Natural killer cell (primary cell): ENCODE measurements at regions not wholly inside any gene's neighbourhood (a gene's known extent, or its start where the extent isn't known, plus 50 kb on each side); places are given as distances from the start of the nearest gene placed in this dataset.
"Not testable (repeated sequence)": the region's sequence is repeated elsewhere in the genome, so short reads cannot be mapped to it uniquely, and the experiment has no call there.

Experiments used
- ATAC-seq, 3 donors: fragments of 150-1000 bp in 2 of 3; fragments of 200-7000 bp in 1 of 3; cut with Tn5 transposase; 1 replicate in 1 of 3; 2 replicates in 2 of 3; pipeline ENCODE4 v1.10.0; 2021; ENCODE audit warnings: mild to moderate bottlenecking in 2 of 3, moderate library complexity in 2 of 3
- DNase-seq, 2 donors: peaks; one replicate each; pipeline versions ENCODE4 v3.0.0 to v3.0.0-alpha.2; 2013 to 2021; ENCODE audit warnings: mixed read lengths in 1 of 2
- H3K27ac ChIP-seq: one replicate; pipeline ENCODE4 v1.5.1; 2013; ENCODE audit warnings: mild to moderate bottlenecking, low read length
- H3K27me3 ChIP-seq: one replicate; pipeline ENCODE4 v1.6.1; 2013; ENCODE audit warnings: low read length; ENCODE audit not compliant: control insufficient read depth, insufficient read depth
- H3K36me3 ChIP-seq: one replicate; pipeline ENCODE4 v1.6.1; 2013; ENCODE audit warnings: low read length; ENCODE audit not compliant: control insufficient read depth, insufficient read depth
- H3K4me1 ChIP-seq: one replicate; pipeline ENCODE4 v1.6.1; 2013; ENCODE audit warnings: low read length; ENCODE audit not compliant: control insufficient read depth, insufficient read depth
- H3K4me3 ChIP-seq: one replicate; pipeline ENCODE4 v1.5.1; 2013; ENCODE audit warnings: low read length
- H3K9me3 ChIP-seq: one replicate; pipeline ENCODE4 v1.6.1; 2013; ENCODE audit warnings: low read length; ENCODE audit not compliant: control insufficient read depth, insufficient read depth
- H3K27ac Mint-ChIP-seq, 2 donors: one replicate each; pipeline ENCODE4 v1.8.0; 2022; ENCODE audit warnings: mild to moderate bottlenecking in 2 of 2, mixed read lengths in 2 of 2, moderate library complexity in 1 of 2
- H3K27me3 Mint-ChIP-seq, 2 donors: one replicate each; pipeline ENCODE4 v1.8.0; 2022; ENCODE audit warnings: low read depth in 2 of 2, mixed read lengths in 2 of 2
- H3K36me3 Mint-ChIP-seq: one replicate; pipeline ENCODE4 v1.8.0; 2022; ENCODE audit warnings: mixed read lengths
- H3K4me1 Mint-ChIP-seq, 2 donors: one replicate each; pipeline ENCODE4 v1.8.0; 2022; ENCODE audit warnings: mixed read lengths in 2 of 2
- H3K4me3 Mint-ChIP-seq: one replicate; pipeline ENCODE4 v1.8.0; 2022; ENCODE audit warnings: mild to moderate bottlenecking, moderate library complexity, mixed read lengths
- H3K9me3 Mint-ChIP-seq, 2 donors: one replicate each; pipeline ENCODE4 v1.8.0; 2022; ENCODE audit warnings: mixed read lengths in 2 of 2
- CTCF ChIP-seq: fragments of 200-600 bp; IDR thresholded peaks from one replicate; pipeline ENCODE4 v1.8.0; 2022; ENCODE audit warnings: antibody characterized with exemption
- WGBS: methylation state at CpG from one replicate; pipeline ENCODE4 v1.1.7; 2013; ENCODE audit warnings: missing lambda C conversion rate; ENCODE audit not compliant: insufficient coverage; 5-methylcytosine and 5-hydroxymethylcytosine counted together
- intact Hi-C: fragments of 100-400 bp; cut with micrococcal nuclease; formaldehyde crosslinking; loops from one replicate; pipeline ENCODE4 v1.14.2; 2022

- no peaks in the 10 kb centered on the region for H3K9me3 ChIP-seq
Measured at GRCh38 chr3:170689893-170690660, 104.2 kb upstream of the SLC7A14 start.

GRCh38 chr3:170689296-170689829 is 103.5 kb upstream of the SLC7A14 start:
- H3K4me1 Mint-ChIP-seq, result no peaks in the 10 kb centered on the region
- no peaks in the 10 kb centered on the region for H3K9me3 Mint-ChIP-seq
- H3K36me3 Mint-ChIP-seq, result no peaks in the 10 kb centered on the region
- Histone ChIP-seq H3K27ac (no peak overlapping the region), H3K27me3 (no peaks in the 10 kb centered on the region), H3K4me1 (no peaks in the 10 kb centered on the region), H3K4me3 (no peak overlapping the region), H3K36me3 (no peaks in the 10 kb centered on the region), H3K9me3 (no peaks in the 10 kb centered on the region)
- H3K27ac Mint-ChIP-seq, result no peak overlapping the region
- DNase-seq (no peak), ATAC-seq (no peak)
- intact Hi-C loops, result no loop called here
- WGBS, result 87% methylated on average over 4 of the region's 4 CpGs
- no peak overlapping the region for H3K4me3 Mint-ChIP-seq
- TF ChIP-seq CTCF, result no peak
- peaks cover 0 to 6% of the 10 kb centered on the region in 2 donors for H3K27me3 Mint-ChIP-seq

More at GRCh38 chr3:170689893-170690660, 104.2 kb upstream of the SLC7A14 start:
- Mint-ChIP-seq H3K36me3 (no peaks in the 10 kb centered on the region), H3K4me3 (no peak overlapping the region), H3K4me1 (no peaks in the 10 kb centered on the region), H3K9me3 (no peaks in the 10 kb centered on the region), H3K27me3 (peaks cover 0 to 6% of the 10 kb centered on the region in 2 donors), H3K27ac (no peak overlapping the region)
- intact Hi-C loops, result no loop called here
- DNase-seq (peak in 1 of 2 donors; percentile 41), ATAC-seq (peak in 1 of 3 donors; percentile 33)
- WGBS, result 57% methylated on average over 9 of the region's 13 CpGs
- Histone ChIP-seq H3K27ac (no peak overlapping the region), H3K4me1 (no peaks in the 10 kb centered on the region), H3K36me3 (no peaks in the 10 kb centered on the region), H3K4me3 (no peak overlapping the region), H3K27me3 (no peaks in the 10 kb centered on the region)
- TF ChIP-seq CTCF, result peak; percentile 27

- H3K27me3 ChIP-seq, intact Hi-C loops, H3K27ac Mint-ChIP-seq, H3K4me3 Mint-ChIP-seq, H3K9me3 ChIP-seq, DNase-seq, H3K4me1 Mint-ChIP-seq, H3K27me3 Mint-ChIP-seq, H3K9me3 Mint-ChIP-seq, ATAC-seq, H3K4me1 ChIP-seq, H3K27ac ChIP-seq, H3K36me3 Mint-ChIP-seq, H3K4me3 ChIP-seq, H3K36me3 ChIP-seq: not testable (repeated sequence)
- 96% methylated on average over 4 of the region's 4 CpGs for WGBS
Measured at GRCh38 chr3:170688222-170688621, 102.3 kb upstream of the SLC7A14 start.

- Histone ChIP-seq H3K36me3 (no peaks in the 10 kb centered on the region), H3K9me3 (no peaks in the 10 kb centered on the region), H3K4me1 (no peaks in the 10 kb centered on the region), H3K27me3 (peaks cover 6% of the 10 kb centered on the region), H3K4me3 (no peak overlapping the region), H3K27ac (no peak overlapping the region)
- Mint-ChIP-seq H3K36me3 (no peaks in the 10 kb centered on the region), H3K27me3 (peaks cover 4 to 21% of the 10 kb centered on the region in 2 donors), H3K4me1 (no peaks in the 10 kb centered on the region), H3K27ac (no peak overlapping the region), H3K4me3 (no peak overlapping the region), H3K9me3 (no peaks in the 10 kb centered on the region)
- TF ChIP-seq CTCF, result no peak
- no peak for ATAC-seq
- intact Hi-C loops, result no loop called here
- DNase-seq, result no peak
Measured at GRCh38 chr3:170680593-170680992, 94.7 kb upstream of the SLC7A14 start.
